Esophagus squamous epithelium (tissue), 5 donors: ENCODE measurements at regions not wholly inside any gene's neighbourhood (a gene's known extent, or its start where the extent isn't known, plus 50 kb on each side); places are given as distances from the start of the nearest gene placed in this dataset.

Source experiments
- DNase-seq: peaks from one replicate; lab custom pipeline; 2025; lab: John Stamatoyannopoulos, UW
- H3K27ac ChIP-seq, 4 donors: fragments of 200-600 bp; sonication (generic); one replicate each; pipeline ENCODE4 v1.5.1; 2016 to 2019; ENCODE audit warnings: mild to moderate bottlenecking in 1 of 4
- H3K27me3 ChIP-seq, 4 donors: fragments of 200-600 bp; sonication (generic); 1 replicate in 3 of 4; 2 replicates in 1 of 4; pipeline versions ENCODE4 v1.5.1 to v1.6.0; 2017 to 2021; ENCODE audit warnings: antibody characterized with exemption in 1 of 4
- H3K36me3 ChIP-seq, 3 donors: fragments of 200-600 bp; sonication (generic); one replicate each; pipeline ENCODE4 v1.5.1; 2016 to 2019
- H3K4me1 ChIP-seq, 3 donors: fragments of 200-600 bp; sonication (generic); one replicate each; pipeline ENCODE4 v1.5.1; 2017 to 2019
- H3K4me3 ChIP-seq, 4 donors: fragments of 200-600 bp; sonication (generic); 1 replicate in 3 of 4; 2 replicates in 1 of 4; pipeline ENCODE4 v1.5.1; 2016 to 2019; ENCODE audit warnings: mild to moderate bottlenecking in 2 of 4, moderate library complexity in 1 of 4
- H3K9me3 ChIP-seq, 3 donors: fragments of 200-600 bp; sonication (generic); one replicate each; pipeline ENCODE4 v1.5.1; 2016 to 2019
- CTCF ChIP-seq, 6 experiments: fragments of 450-650 bp in 4 of 6; fragments of 200-600 bp in 2 of 6; sonication (generic) in 2 of 6; IDR thresholded peaks; one replicate each; pipeline ENCODE4 v1.5.1; 2016 to 2019; ENCODE audit warnings: antibody characterized with exemption in 6 of 6, mild to moderate bottlenecking in 4 of 6, moderate library complexity in 4 of 6
- POLR2A ChIP-seq, 4 donors: fragments of 450-650 bp; IDR thresholded peaks; one replicate each; pipeline ENCODE4 v1.6.1; 2017; ENCODE audit warnings: antibody characterized with exemption in 4 of 4, mild to moderate bottlenecking in 4 of 4, moderate library complexity in 3 of 4
- WGBS, 2 donors: methylation state at CpG; one replicate each; pipeline ENCODE4 v1.1.5; 2018; 5-methylcytosine and 5-hydroxymethylcytosine counted together
- intact Hi-C: fragments of 100-400 bp; cut with DNase I; formaldehyde crosslinking; loops from one replicate; pipeline ENCODE4 v1.15.0; 2022
- donor health status: DM: yes; HTN: yes; CAD: no.

- intact Hi-C loops = no loop called here
- no peak for DNase-seq
- Histone ChIP-seq H3K9me3 (no peaks in the 10 kb centered on the region), H3K4me1 (no peaks in the 10 kb centered on the region), H3K36me3 (no peaks in the 10 kb centered on the region), H3K27me3 (no peaks in the 10 kb centered on the region), H3K27ac (no peak overlapping the region), H3K4me3 (no peak overlapping the region)
- 82% methylated on average over 15 of the region's 15 CpGs for WGBS, 2 donors
- TF ChIP-seq CTCF (IDR thresholded peaks at IDR 0.05) (no peak), POLR2A (IDR thresholded peaks at IDR 0.05) (no peak)
Measured at GRCh38 chr13:73870970-73871935, 263.0 kb downstream of the KLF12 start.

- no peaks in the 10 kb centered on the region for H3K4me1 ChIP-seq
- H3K9me3 ChIP-seq = no peaks in the 10 kb centered on the region
- H3K36me3 ChIP-seq = no peaks in the 10 kb centered on the region
- DNase-seq = no peak
- intact Hi-C loops = no loop called here
- H3K4me3 ChIP-seq = no peak overlapping the region
- TF ChIP-seq POLR2A (IDR thresholded peaks at IDR 0.05) (no peak), CTCF (IDR thresholded peaks at IDR 0.05) (no peak)
- no peaks in the 10 kb centered on the region for H3K27me3 ChIP-seq
- WGBS, 2 donors = 61 to 74% methylated on average over 5 of the region's 5 CpGs
- H3K27ac ChIP-seq = no peak overlapping the region
Measured at GRCh38 chr13:73870036-73870741, 264.0 kb downstream of the KLF12 start.

GRCh38 chr13:73865027-73865426, 269.2 kb downstream of the KLF12 start:
- Histone ChIP-seq H3K27ac (no peak overlapping the region), H3K9me3 (no peaks in the 10 kb centered on the region), H3K4me1 (no peaks in the 10 kb centered on the region), H3K4me3 (no peak overlapping the region), H3K27me3 (no peaks in the 10 kb centered on the region), H3K36me3 (no peaks in the 10 kb centered on the region)
- 79 to 95% methylated on average over 1 of the region's 1 CpG for WGBS, 2 donors
- DNase-seq = no peak
- TF ChIP-seq CTCF (IDR thresholded peaks at IDR 0.05) = no peak
- TF ChIP-seq POLR2A (IDR thresholded peaks at IDR 0.05) = no peak
- intact Hi-C loops = no loop called here

- no peaks in the 10 kb centered on the region for H3K9me3 ChIP-seq
- DNase-seq = no peak
- H3K4me1 ChIP-seq = no peaks in the 10 kb centered on the region
- H3K27ac ChIP-seq = no peak overlapping the region
- WGBS, 2 donors = 91 to 95% methylated on average over 2 of the region's 2 CpGs
- intact Hi-C loops = no loop called here
- no peak overlapping the region for H3K4me3 ChIP-seq
- H3K27me3 ChIP-seq = no peaks in the 10 kb centered on the region
- H3K36me3 ChIP-seq = no peaks in the 10 kb centered on the region
- no peak for TF ChIP-seq POLR2A (IDR thresholded peaks at IDR 0.05)
- no peak for TF ChIP-seq CTCF (IDR thresholded peaks at IDR 0.05)
Measured at GRCh38 chr13:73861136-73861535, 273.1 kb downstream of the KLF12 start.

GRCh38 chr13:73860501-73860900, 273.7 kb downstream of the KLF12 start:
- intact Hi-C loops = no loop called here
- TF ChIP-seq CTCF (IDR thresholded peaks at IDR 0.05) = no peak
- H3K4me1 ChIP-seq = no peaks in the 10 kb centered on the region
- no peak for DNase-seq
- no peak overlapping the region for H3K27ac ChIP-seq
- no peaks in the 10 kb centered on the region for H3K36me3 ChIP-seq
- H3K4me3 ChIP-seq = no peak overlapping the region
- H3K9me3 ChIP-seq = no peaks in the 10 kb centered on the region
- H3K27me3 ChIP-seq = no peaks in the 10 kb centered on the region
- WGBS, 2 donors = 71 to 73% methylated on average over 5 to 6 of the region's 6 CpGs
